Activated naive CD4-positive, alpha-beta T cell treated with anti-CD3 and anti-CD28 coated beads, Interleukin-2, amount 10 ng/mL, durations not matched to agents 7 days and 5 days (primary cell): ENCODE measurements at regions not wholly inside any gene's neighbourhood (a gene's known extent, or its start where the extent isn't known, plus 50 kb on each side); places are given as distances from the start of the nearest gene placed in this dataset.

Source experiments
- CTCF ChIA-PET: fragments of 350-600 bp; sonication (Branson Sonifier 250); formaldehyde crosslinking; loops from one replicate; lab custom pipeline; 2021; ENCODE audit warnings: antibody characterized with exemption; lab: Charles Lee
- DNase-seq: peaks from one replicate; pipeline ENCODE4 v3.0.0-alpha.2; 2020
- H3K27ac Mint-ChIP-seq: one replicate; pipeline ENCODE4 v1.8.0; 2021; ENCODE audit warnings: mild to moderate bottlenecking, moderate library complexity, mixed read lengths
- H3K27me3 Mint-ChIP-seq: one replicate; pipeline ENCODE4 v1.8.0; 2021; ENCODE audit warnings: mild to moderate bottlenecking, mixed read lengths
- H3K36me3 Mint-ChIP-seq: one replicate; pipeline ENCODE4 v1.8.0; 2021; ENCODE audit warnings: mixed read lengths
- H3K4me1 Mint-ChIP-seq: one replicate; pipeline ENCODE4 v1.8.0; 2021; ENCODE audit warnings: mixed read lengths
- H3K4me3 Mint-ChIP-seq: one replicate; pipeline ENCODE4 v1.8.0; 2021; ENCODE audit warnings: mild to moderate bottlenecking, moderate library complexity, mixed read lengths
- H3K9me3 Mint-ChIP-seq: one replicate; pipeline ENCODE4 v1.8.0; 2021; ENCODE audit warnings: mixed read lengths

DNA sequence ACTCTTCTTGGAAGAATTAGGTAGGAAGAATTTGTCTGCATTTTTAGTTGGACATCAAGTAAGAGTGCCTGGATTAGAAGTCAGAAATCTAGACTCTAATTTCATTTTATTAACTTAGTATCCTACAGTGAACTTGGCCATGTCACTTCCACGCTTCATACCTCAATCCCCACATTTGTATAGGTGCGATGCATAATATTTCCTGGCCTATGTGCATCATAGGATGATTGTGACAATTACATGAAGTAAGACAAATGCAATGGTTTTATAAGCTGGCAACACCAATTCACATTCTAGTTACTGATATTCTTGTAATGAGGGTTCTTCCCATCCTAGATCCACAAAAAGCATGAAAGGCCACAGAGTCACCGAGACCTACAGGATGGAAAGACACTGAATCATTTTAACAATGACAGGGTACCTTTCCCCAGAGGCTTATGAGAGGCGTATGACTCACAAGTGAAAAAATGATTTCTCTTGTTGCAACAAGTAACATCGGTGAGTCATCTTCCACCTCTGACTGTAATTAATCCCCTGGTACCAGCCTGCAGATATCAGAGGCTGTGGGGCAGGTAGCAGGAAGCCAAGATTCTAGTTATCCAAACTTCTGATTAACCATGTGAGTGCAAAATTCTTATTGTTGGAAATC lies 56.0 kb upstream of the OR5AK2 start:
- no peak for DNase-seq

DNA sequence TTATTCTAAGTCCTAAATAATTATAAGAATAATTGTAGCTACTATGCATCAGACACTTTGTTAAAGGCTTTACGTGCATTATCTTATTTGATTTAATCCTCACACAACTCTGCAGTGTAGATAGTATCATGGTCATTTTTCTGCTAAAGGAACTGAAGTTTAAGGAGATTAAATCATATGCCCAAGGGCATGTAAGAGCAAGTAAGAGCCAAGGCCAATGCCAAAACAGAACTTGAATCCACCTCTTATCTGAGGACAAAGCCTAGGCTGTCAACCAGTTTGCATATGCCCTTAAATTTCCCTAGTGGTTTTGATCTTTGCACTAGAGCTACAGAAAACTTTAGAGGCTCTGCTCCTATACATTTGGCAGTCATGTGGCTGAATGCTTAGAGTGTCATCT lies 65.6 kb upstream of the OR5AK2 start:
- peaks cover 11% of the 10 kb centered on the region for H3K9me3 Mint-ChIP-seq
- CTCF ChIA-PET = no interaction called here
- DNase-seq = no peak
- H3K4me1 Mint-ChIP-seq = no peaks in the 10 kb centered on the region
- H3K27me3 Mint-ChIP-seq = no peaks in the 10 kb centered on the region
- H3K36me3 Mint-ChIP-seq = no peaks in the 10 kb centered on the region
- no peak overlapping the region for H3K27ac Mint-ChIP-seq
- H3K4me3 Mint-ChIP-seq = no peak overlapping the region

More for the DNA sequence above, 56.0 kb upstream of the OR5AK2 start:
- H3K4me1 Mint-ChIP-seq = no peaks in the 10 kb centered on the region
- H3K27ac Mint-ChIP-seq = no peak overlapping the region
- CTCF ChIA-PET = no interaction called here
- H3K27me3 Mint-ChIP-seq = no peaks in the 10 kb centered on the region
- H3K36me3 Mint-ChIP-seq = no peaks in the 10 kb centered on the region
- H3K4me3 Mint-ChIP-seq = no peak overlapping the region
- peaks cover 2% of the 10 kb centered on the region for H3K9me3 Mint-ChIP-seq

DNA sequence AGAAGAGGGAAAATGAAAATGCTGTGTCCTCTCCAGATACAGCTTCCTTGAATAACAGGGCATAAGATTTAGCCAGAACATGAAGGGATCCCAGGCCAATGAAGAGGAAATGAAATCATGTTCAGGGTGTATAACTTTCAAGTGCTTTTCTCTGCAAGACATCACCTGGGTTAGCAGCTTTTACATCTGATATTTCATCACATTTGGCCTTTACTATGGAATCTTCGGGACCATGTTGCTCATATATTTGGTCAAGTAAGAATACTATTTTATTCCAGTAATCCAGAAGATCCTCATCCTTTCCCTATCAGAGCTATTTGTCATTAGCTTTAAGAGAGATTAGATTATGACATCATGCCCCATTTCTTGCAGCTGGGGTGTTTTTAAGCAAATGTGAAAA lies 66.3 kb upstream of the OR5AK2 start:
- no peak overlapping the region for H3K27ac Mint-ChIP-seq
- no peaks in the 10 kb centered on the region for H3K4me1 Mint-ChIP-seq
- H3K4me3 Mint-ChIP-seq = no peak overlapping the region
- DNase-seq = no peak
- CTCF ChIA-PET = no interaction called here
- H3K9me3 Mint-ChIP-seq = peaks cover 11% of the 10 kb centered on the region
- no peaks in the 10 kb centered on the region for H3K36me3 Mint-ChIP-seq
- H3K27me3 Mint-ChIP-seq = no peaks in the 10 kb centered on the region

DNA sequence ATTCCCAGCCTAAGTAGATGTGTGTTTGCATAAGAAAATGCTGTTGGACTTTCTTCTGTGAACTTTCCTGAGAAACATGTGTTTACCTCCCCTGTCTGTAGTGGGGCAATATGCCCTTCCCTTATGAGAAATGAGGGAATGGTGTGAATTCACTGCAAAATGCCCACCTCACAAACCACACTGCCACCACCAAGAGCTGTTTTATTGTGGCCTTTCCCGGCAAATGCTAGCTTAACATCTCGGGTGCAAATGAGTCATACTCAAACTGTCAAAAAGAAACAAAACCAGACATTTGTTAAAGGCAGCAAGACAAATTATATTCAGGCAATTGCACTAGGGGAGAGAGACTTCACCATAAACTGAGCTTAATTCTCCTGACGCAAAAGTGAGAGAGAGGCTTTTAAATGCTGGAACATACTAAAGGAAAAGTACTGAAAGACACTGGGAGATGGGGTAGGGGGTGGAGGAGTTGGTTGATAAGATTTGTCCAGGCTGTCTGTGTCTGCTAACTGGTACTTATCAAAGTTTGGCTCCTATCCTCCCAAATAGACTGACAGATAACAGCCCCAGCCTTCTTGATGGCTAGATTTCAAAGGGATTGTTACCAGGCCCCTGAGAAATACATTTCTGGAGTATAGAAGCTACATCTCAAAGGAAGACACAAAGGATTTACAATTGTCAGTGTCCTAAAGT lies 70.9 kb upstream of the OR5AK2 start:
- Mint-ChIP-seq H3K9me3 (peaks cover 12% of the 10 kb centered on the region), H3K4me3 (no peak overlapping the region), H3K4me1 (no peaks in the 10 kb centered on the region), H3K27me3 (no peaks in the 10 kb centered on the region), H3K36me3 (no peaks in the 10 kb centered on the region), H3K27ac (no peak overlapping the region)
- CTCF ChIA-PET = no interaction called here
- no peak for DNase-seq

DNA sequence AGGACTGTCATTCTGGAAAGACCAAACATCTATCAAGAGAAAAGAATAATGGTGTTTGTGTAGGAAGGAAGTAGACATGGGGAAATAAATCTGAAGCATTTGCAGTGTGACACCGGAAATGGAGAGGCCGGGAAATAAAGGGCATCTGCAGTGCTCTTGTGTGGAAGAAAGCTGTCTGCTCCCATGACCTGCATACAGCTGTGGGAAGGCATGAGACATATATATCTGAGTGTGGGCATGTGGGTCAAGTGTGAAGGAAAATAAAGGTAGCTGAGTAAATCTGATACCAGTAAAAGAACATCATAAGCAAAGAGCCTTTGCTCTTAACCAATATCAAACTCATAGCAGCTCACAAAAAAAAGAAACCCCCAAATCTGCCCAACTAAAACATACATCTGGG lies 72.1 kb upstream of the OR5AK2 start:
- Mint-ChIP-seq H3K36me3 (no peaks in the 10 kb centered on the region), H3K4me3 (no peak overlapping the region), H3K27me3 (no peaks in the 10 kb centered on the region), H3K4me1 (no peaks in the 10 kb centered on the region), H3K27ac (no peak overlapping the region), H3K9me3 (peaks cover 12% of the 10 kb centered on the region)
- CTCF ChIA-PET = no interaction called here
- no peak for DNase-seq

DNA sequence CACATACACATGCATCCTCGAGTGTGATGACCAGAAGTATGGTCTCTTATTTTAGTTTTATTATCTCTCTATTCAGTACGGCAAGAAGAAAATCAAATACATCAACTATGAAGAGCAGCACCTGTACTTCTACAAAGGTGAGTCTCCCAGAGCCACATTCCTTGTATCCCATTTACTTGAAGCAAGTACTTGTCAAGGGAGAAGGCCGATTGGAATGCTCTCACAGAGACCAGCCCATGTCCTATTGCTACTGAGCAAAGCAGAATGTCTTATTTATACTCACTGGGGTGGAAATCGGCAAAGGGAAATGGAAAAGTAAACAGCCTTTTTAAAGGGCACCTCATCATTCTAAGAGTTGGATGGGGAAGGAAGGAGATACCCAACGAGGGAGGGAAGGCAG lies 72.6 kb upstream of the OR5AK2 start:
- no peak for DNase-seq
- H3K27me3 Mint-ChIP-seq = no peaks in the 10 kb centered on the region
- CTCF ChIA-PET = no interaction called here
- H3K4me3 Mint-ChIP-seq = no peak overlapping the region
- H3K27ac Mint-ChIP-seq = no peak overlapping the region
- H3K36me3 Mint-ChIP-seq = no peaks in the 10 kb centered on the region
- H3K9me3 Mint-ChIP-seq = peaks cover 10% of the 10 kb centered on the region
- no peaks in the 10 kb centered on the region for H3K4me1 Mint-ChIP-seq

DNA sequence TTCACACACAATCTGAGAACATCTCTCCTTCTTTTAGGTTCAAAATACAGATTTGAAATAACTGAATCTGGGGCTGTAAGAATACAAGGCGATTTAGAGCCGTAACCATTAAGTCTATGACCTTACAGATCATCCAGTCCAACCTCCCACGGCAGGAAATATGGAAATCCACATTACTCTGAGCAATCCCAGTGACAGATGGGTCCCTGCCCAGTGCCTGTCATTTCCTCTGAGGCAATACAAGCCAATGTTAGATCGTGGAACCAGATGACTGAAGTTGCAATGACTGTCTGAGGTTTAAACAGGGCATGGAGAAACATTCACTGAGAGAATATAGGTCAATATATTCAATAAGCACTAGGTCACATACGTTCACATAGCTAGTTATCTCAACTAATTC lies 77.4 kb upstream of the OR5AK2 start:
- Mint-ChIP-seq H3K4me1 (no peaks in the 10 kb centered on the region), H3K27ac (no peak overlapping the region), H3K4me3 (no peak overlapping the region), H3K9me3 (peaks cover 4% of the 10 kb centered on the region), H3K36me3 (no peaks in the 10 kb centered on the region), H3K27me3 (no peaks in the 10 kb centered on the region)
- DNase-seq = no peak
- CTCF ChIA-PET = no interaction called here

DNA sequence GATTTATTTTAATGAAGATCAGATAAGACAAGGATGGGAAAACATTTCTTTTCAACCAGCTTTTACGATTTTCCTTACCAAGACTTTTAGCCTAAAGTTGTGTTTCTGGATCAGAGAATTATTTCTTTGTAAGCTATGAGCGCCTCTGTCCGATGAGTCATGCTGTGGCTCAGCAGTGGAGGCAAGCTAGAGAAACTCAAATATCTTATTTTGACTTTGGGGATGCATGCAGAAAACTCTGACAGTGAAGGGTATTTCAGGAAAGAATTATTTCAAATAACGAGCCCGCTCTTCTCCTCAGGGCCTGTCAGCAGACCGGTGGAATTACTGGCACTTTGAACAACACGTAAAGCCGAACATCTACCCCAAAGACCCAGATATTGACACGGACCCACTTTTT lies 77.9 kb upstream of the OR5AK2 start:
- no peaks in the 10 kb centered on the region for H3K36me3 Mint-ChIP-seq
- no peak for DNase-seq
- H3K27ac Mint-ChIP-seq = no peak overlapping the region
- CTCF ChIA-PET = interaction anchor here (0.5 kb wide), 1 partner anchor 130 kb away, joined by 3 read pairs; no protein-coding TSS in a partner anchor
- no peaks in the 10 kb centered on the region for H3K27me3 Mint-ChIP-seq
- H3K4me3 Mint-ChIP-seq = no peak overlapping the region
- H3K4me1 Mint-ChIP-seq = no peaks in the 10 kb centered on the region
- H3K9me3 Mint-ChIP-seq = peaks cover 4% of the 10 kb centered on the region

DNA sequence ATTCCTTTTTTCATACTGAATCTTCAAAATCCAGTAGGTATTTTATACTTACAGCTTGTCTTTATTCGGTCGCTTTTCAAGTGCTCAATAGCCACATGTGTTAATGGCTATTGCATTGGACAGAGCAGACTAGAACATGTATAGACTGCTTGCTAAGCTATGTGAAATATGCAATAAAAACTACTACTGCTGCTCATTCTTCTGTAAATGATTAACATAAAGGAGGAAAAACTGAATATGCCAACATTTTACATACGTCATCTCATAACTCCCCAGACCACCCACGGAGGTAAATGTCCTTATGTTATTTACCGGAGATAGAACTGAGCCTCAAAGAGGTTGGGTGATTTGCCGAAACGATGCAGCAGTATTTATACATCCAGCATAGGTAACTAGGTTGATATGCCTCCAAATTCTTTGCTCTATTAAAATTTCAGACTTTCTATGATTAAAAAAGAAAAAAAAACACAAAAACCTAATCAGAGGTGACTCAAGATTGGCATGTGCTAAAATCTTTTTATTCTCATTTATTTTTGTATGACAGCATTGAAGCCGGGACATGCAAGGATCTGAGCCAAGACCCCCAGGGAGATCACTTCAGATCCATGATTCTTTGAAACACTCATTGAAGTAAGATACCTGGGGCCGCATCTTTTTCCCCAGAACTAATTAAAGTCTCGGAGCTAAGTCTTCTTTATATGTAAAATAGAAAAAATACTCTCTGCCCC lies 78.5 kb upstream of the OR5AK2 start:
- no peak for DNase-seq
- H3K27me3 Mint-ChIP-seq = no peaks in the 10 kb centered on the region
- peaks cover 4% of the 10 kb centered on the region for H3K9me3 Mint-ChIP-seq
- no peak overlapping the region for H3K4me3 Mint-ChIP-seq
- CTCF ChIA-PET = interaction anchor here (0.5 kb wide), 1 partner anchor 130 kb away, joined by 3 read pairs; no protein-coding TSS in a partner anchor
- H3K27ac Mint-ChIP-seq = no peak overlapping the region
- no peaks in the 10 kb centered on the region for H3K4me1 Mint-ChIP-seq
- H3K36me3 Mint-ChIP-seq = no peaks in the 10 kb centered on the region

DNA sequence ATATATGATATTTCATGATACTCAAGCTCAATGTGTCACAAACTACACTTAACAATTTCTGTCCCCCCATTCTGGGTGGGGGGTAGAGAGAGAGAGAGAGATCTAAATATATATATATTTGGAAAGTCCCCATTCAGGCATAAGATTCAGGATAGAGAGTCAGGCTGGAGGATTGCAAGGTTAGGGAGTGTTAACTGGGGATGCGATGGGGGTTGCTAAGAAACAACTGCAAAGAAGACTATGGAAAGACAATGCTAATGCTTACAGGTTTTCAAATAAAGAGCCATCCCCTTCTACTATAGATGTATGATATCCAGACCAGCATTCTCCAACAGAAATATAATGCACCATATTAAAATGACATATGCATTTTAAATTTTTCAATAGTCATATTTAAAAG lies 79.2 kb upstream of the OR5AK2 start:
- no peak for DNase-seq
- no peaks in the 10 kb centered on the region for H3K27me3 Mint-ChIP-seq
- no peaks in the 10 kb centered on the region for H3K36me3 Mint-ChIP-seq
- no peaks in the 10 kb centered on the region for H3K4me1 Mint-ChIP-seq
- no peak overlapping the region for H3K27ac Mint-ChIP-seq
- H3K9me3 Mint-ChIP-seq = no peaks in the 10 kb centered on the region
- H3K4me3 Mint-ChIP-seq = no peak overlapping the region
- CTCF ChIA-PET = no interaction called here

DNA sequence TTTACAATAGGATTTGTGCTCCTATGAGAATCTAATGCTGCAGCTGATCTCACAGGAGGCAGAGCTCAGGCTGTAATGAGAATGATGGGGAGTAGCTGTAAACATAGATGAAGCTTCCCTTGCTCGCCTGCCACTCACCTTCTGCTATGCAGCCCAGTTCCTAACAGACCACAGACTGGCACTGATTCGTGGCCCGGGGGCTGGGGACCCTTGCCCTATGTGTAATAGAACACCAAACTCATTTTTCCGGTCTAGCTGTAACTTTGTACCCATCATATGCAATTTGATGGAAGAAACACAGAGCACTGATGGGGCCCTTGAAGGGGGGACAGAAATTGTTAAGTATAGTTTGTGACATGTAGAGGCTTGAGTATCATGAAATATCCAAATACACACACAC lies 79.6 kb upstream of the OR5AK2 start:
- CTCF ChIA-PET = interaction anchor here (1.3 kb wide), 1 partner anchor 340 kb away, joined by 3 read pairs; no protein-coding TSS in a partner anchor
- H3K27me3 Mint-ChIP-seq = no peaks in the 10 kb centered on the region
- no peaks in the 10 kb centered on the region for H3K9me3 Mint-ChIP-seq
- no peaks in the 10 kb centered on the region for H3K36me3 Mint-ChIP-seq
- H3K27ac Mint-ChIP-seq = no peak overlapping the region
- no peak overlapping the region for H3K4me3 Mint-ChIP-seq
- H3K4me1 Mint-ChIP-seq = no peaks in the 10 kb centered on the region
- no peak for DNase-seq

DNA sequence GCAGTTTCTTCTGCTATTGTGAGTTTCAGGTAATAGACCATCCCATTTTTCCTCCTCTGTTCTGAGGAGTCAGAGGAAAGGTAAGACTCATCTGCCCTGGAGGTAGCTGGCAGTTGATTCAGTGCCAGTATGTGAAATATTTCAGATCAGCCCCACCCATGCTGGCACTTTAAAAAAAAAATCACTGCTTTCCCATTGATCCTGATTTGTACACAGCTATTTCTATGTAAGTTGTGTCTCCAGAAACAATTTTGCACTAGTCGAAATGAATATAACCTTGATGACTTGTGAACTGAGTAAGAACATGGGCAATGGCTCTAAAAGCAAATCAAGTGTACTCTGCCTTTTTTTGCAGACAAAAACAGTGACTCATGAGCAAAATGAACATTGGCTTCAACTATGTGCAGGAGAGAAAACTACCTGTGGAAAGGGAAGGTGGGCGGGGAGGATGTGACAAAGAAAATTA lies 82.0 kb upstream of the OR5AK2 start:
- Mint-ChIP-seq H3K9me3 (no peaks in the 10 kb centered on the region), H3K27ac (no peak overlapping the region), H3K4me1 (no peaks in the 10 kb centered on the region), H3K36me3 (no peaks in the 10 kb centered on the region), H3K4me3 (no peak overlapping the region), H3K27me3 (no peaks in the 10 kb centered on the region)
- CTCF ChIA-PET = no interaction called here
- DNase-seq = no peak

DNA sequence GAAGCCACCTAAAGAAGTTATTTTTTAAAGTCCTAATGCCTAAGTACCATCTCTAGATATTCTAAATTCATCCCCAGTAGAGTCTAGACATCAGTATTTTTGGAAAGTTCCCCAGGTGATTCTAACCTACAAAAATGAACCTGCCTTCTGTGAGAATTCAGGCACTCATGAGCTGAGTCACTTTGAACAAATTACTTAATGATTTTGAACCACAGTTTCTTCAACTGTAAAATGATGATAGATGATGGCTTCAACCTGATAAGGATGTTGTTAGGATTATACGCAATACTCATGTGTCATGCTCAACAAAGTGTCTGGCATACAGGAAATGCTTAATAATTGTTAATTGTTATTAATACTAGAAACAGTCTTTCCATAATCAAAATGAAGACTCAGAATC lies 82.8 kb upstream of the OR5AK2 start:
- CTCF ChIA-PET = no interaction called here
- Mint-ChIP-seq H3K27me3 (no peaks in the 10 kb centered on the region), H3K27ac (no peak overlapping the region), H3K4me3 (no peak overlapping the region), H3K36me3 (no peaks in the 10 kb centered on the region), H3K9me3 (no peaks in the 10 kb centered on the region), H3K4me1 (no peaks in the 10 kb centered on the region)
- DNase-seq = no peak

DNA sequence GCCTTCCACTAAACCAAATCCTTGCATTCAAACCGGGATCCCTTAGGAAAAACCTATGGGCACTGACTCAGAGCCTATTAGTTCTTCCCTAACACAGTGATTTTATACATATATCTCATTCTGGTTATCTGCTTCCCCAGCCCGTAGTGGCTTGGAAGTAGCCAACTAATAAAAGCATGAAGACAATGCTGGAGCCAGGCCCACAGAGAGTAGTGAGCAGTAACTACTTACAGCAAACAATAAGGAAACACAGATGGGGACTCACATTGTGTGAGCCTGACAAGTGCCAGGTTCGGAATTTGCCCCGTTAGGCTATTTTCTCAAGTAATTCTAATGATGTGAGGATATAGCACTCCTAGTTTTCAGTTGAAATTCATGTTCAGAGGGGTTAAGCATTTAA lies 83.3 kb upstream of the OR5AK2 start:
- Mint-ChIP-seq H3K36me3 (no peaks in the 10 kb centered on the region), H3K27me3 (no peaks in the 10 kb centered on the region), H3K4me3 (no peak overlapping the region), H3K27ac (no peak overlapping the region), H3K4me1 (no peaks in the 10 kb centered on the region), H3K9me3 (no peaks in the 10 kb centered on the region)
- DNase-seq = no peak
- CTCF ChIA-PET = no interaction called here

DNA sequence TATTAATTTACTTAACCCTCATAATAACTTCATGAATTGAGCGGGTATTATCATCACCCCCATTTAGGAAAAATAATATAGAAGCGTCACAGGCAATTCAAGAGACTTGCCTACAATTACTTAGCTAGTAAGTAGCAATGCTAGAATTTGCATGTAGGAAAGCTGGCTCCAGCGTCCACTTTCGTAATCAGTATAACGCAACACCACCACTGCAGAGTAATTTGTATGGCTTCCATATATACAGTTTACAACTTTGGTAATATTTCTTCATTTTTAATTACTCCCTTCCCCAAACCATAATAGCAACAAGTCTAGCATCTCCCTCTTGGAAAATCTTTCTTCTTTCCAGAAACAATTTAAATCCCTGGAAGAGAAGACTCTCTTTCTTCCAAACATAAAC lies 89.9 kb upstream of the OR5AK2 start:
- DNase-seq = no peak
- no peak overlapping the region for H3K27ac Mint-ChIP-seq
- CTCF ChIA-PET = no interaction called here
- H3K36me3 Mint-ChIP-seq = no peaks in the 10 kb centered on the region
- no peaks in the 10 kb centered on the region for H3K9me3 Mint-ChIP-seq
- H3K4me1 Mint-ChIP-seq = no peaks in the 10 kb centered on the region
- no peaks in the 10 kb centered on the region for H3K27me3 Mint-ChIP-seq
- no peak overlapping the region for H3K4me3 Mint-ChIP-seq
